Stimulated activated CD4-positive, alpha-beta T cell treated with anti-CD3 and anti-CD28 coated beads, Interleukin-4, amount 100 ng/mL, for 48 hours (primary cell): ENCODE measurements at regions not wholly inside any gene's neighbourhood (a gene's known extent, or its start where the extent isn't known, plus 50 kb on each side); places are given as distances from the start of the nearest gene placed in this dataset.
"Not testable (repeated sequence)": the region's sequence is repeated elsewhere in the genome, so short reads cannot be mapped to it uniquely, and the experiment has no call there.

Source experiments
- DNase-seq, 2 donors: peaks; one replicate each; pipeline ENCODE4 v3.0.0-alpha.2; 2020; ENCODE audit warnings: low read depth in 2 of 2

- DNase-seq, result no peak
Measured at GRCh38 chr3:20729185-20729584, 543.2 kb upstream of the SGO1 start.

DNA sequence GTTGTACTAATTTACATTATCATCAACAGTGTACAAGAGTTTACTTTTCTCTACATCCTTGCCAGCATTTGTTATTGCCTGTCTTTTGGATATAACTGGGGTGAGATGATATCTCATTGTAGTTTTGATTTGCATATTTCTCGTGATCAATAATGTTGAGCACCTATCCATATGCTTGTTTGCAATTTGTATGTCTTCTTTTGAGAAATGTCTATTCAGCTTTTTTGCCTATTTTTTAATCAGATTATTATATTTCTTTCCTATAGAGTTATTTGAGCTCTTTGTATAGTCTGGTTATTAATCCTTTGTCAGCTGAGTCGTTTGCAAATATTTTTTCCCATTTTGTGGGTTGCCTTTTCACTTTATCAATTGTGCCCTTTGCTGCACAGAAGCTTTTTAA lies 540.8 kb upstream of the SGO1 start:
- DNase-seq, result no peak

GRCh38 chr3:20724241-20724640 lies 538.2 kb upstream of the SGO1 start:
- no peak for DNase-seq

- not testable (repeated sequence) for DNase-seq
Measured at GRCh38 chr3:20716425-20716824, 530.4 kb upstream of the SGO1 start.

DNA sequence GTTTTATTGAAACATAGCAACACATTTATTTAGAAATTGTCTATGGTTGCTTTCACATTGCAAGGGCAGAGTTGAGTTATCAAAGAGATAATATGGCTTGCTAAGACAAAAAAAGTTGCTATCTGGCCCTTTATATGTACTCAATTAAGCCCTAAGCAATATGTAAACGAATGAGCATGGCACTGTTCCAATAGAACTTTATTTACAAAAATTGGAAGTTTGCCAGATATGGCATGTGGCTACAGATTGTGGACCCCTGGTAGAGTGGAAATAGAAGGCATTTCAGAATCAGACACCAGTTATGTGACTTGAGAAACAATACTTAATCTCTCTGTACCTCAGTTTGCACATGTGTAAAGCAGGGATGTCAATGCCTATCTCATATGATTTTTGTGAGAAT lies 515.6 kb upstream of the SGO1 start:
- DNase-seq, result no peak

- DNase-seq, result no peak
Measured at GRCh38 chr3:20700714-20701113, 514.7 kb upstream of the SGO1 start.

DNA sequence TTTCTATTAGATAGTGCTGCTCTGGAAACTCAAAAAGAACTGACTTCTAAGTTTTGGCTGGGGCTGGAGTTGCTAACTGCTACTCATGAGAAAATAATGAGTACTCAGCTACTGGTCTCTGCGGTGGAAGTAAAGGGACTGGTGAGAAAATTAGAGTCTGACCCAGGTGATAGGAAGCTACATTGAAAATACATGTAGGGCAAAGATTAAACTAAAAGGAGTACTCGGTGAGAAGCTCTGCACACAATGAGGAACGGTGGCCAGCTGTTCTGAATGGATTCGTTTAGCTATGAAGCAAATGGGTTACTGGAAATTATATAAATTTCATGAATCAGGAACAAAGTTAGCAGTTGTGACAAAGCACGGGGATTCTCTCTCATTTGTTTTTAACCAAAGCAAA lies 512.9 kb upstream of the SGO1 start:
- no peak for DNase-seq

- DNase-seq, result no peak
Measured at GRCh38 chr3:20696388-20697150, 510.6 kb upstream of the SGO1 start.

- no peak for DNase-seq
Measured at GRCh38 chr3:20692675-20693074, 506.7 kb upstream of the SGO1 start.

DNA sequence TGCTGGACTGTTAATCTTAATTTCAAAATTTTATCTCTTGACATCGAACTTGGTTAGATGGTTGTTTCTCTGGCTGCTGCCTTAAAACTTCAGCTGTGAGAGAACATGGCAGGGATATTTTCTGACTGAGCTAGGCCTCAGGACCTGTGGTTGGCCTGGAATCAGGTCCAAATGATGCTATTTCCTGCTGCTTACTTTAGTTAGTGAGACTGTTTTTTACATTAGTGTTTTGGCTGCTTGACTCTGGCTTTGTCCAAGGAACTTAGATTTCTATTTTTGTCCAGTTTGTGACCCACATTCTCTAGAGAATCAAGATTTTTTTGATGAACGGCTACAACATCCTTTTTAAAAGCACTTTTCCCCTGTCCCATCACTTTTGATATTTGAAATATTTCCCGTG lies 497.9 kb upstream of the SGO1 start:
- DNase-seq, result no peak

DNA sequence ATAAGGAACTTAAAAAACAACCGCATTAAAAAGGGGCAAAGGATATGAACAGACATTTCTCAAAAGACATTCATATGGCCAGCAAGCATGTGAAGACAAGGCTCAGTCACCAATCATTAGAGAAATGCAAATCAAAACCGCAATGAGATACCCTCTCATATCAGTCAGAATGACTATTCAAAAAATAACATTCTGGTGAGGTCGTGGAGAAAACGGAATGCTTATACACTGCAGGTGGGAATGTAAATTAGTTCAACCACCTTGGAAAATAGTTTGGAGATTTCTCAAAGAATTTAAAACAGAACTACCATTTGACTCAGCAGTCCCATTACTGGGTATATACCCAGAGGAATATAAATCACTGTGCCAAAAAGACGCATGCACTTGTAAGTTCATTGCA lies 496.6 kb upstream of the SGO1 start:
- DNase-seq, result no peak

DNA sequence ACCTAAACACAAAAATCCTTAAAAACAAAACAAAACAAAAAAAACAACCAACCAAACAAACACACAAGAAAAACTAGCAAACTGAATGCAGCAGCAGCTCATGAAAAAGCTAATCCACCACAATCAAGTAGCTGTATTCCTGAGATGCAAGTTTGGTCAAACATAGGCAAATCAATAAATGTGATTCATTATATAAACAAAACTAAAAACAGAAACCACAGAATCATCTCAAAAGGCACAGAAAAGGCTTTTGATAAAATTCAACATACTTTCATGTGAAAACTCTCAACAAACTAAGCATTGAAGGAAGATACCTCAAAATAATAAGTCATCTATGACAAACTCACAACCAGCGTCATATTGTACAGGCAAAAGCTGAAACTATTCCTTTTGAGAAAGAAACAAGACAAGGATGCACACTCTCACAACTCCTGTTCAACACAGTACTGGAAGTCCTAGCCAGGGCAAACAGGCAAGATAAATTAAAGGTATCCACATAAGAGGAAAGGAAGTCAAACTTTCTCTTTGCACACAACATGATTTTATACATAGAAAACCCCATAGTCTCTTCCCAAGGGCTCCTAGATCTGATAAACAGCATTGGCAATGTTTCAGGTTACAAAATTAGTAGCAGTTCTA lies 495.1 kb upstream of the SGO1 start:
- no peak for DNase-seq

GRCh38 chr3:20673866-20674265 lies 487.9 kb upstream of the SGO1 start:
- no peak for DNase-seq

DNA sequence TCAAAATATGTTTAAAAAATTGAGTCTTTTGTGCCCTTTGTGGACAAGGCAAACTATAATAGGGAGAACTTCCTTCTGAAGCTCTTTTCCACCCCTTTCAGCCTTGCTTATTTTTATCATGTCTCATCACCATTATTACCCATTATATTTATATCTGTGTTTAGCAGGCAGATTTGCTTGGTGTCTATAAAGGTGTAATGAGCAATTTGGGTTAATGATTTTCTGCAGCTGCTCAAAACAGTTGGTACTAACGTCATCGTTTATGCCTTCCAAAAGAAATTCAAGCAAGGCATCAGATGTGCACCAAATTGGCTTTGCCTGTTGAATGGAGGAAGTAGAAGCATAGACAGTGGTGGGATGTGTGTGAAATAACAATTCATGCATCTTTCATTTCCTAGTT lies 483.7 kb upstream of the SGO1 start:
- DNase-seq, result no peak

- DNase-seq, result no peak
Measured at GRCh38 chr3:20669184-20669583, 483.2 kb upstream of the SGO1 start.

DNA sequence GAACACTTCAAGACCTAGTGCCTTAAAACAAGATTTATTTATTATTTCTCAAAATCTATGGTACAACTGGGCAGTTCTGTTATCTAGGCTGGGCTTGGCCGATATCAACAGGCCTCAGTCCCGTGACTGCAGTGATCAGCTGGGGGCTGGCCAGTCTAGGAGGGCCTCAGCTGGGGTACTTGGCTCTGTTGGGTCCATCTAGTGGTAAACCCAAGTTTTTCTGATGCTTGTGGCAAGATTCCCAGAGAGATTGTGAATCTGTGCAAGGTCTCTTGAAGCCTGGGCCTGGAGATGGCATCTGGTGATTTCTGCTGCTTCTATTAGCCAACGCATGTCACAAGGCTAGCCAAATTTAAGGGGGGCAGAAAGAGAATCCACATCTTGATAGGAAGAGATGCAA lies 482.4 kb upstream of the SGO1 start:
- DNase-seq, result no peak

- DNase-seq, result no peak
Measured at GRCh38 chr3:20666091-20666490, 480.1 kb upstream of the SGO1 start.

DNA sequence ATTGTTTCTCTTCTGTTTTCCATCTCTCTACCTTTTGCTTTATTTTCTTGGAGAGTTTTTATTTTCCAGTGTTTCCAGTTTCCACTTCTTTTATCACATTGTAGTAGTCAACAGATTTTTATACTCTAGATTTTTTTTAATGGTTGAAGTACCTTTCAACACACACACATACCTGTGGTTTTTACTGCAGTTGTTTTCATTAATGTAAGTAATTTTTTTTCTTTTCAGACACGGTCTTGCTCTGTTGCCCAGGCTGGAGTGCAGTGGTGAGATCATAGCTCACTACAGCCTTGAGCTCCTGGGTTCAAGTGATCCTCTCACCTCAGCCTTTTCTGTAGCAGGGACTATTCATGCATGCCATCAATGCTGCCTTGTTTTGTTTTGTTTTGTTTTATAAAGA lies 472.5 kb upstream of the SGO1 start:
- no peak for DNase-seq

GRCh38 chr3:20657560-20657959 lies 471.6 kb upstream of the SGO1 start:
- DNase-seq, result no peak

DNA sequence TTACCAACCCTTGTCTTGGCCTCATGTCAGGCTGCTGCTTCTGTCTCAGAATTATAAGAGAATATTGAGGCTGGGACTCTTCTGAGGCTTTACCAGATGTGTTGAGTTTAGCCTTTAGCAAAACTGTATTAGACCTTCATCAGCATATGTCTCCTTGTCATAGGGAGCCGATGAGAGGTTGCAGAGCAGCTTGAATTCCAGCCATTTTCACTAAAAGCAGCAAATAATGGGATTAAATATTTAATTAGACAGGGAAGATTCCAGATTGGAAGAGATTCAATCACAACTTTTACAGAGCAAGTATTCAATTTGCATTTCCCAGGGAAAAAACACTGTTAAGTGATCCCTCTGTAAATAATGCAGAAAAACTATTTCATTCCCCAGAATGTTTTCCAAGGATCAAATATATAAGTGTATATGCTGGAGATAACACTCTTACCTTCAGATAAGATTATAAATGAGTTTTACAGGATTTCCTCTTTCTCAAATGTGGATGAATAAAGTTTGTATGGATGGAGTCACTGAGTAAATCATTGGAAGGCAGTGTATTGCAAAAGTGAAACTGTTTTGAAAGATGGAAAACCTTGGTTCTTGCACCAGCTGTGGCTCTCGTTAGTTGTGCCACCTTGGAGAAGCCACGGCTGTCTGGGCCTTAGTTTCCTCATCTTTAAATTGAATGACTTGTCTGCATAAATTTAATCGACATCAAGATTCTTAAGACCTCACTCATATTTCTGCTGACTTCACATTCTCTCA lies 466.4 kb upstream of the SGO1 start:
- DNase-seq, result no peak

- no peak for DNase-seq
Measured at GRCh38 chr3:20648921-20649381, 462.9 kb upstream of the SGO1 start.

DNA sequence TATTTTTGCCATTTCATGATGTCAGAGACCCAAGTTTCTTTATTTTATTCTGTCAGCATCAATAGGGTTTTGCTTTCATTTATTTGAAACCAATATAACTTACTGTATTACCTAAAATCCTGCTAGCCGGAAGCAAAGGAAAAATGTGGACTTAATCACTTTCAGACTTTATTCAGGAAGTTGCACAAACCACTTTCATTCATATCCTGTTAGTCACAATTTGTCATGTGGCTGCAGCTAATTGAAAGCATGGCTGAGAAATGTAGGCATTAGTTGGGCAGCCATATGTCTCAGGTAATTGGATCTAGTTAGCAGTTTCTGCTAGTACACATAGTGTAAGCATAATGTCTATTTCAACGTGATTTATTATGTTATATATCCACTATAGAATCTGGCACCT lies 462.3 kb upstream of the SGO1 start:
- DNase-seq, result no peak

DNA sequence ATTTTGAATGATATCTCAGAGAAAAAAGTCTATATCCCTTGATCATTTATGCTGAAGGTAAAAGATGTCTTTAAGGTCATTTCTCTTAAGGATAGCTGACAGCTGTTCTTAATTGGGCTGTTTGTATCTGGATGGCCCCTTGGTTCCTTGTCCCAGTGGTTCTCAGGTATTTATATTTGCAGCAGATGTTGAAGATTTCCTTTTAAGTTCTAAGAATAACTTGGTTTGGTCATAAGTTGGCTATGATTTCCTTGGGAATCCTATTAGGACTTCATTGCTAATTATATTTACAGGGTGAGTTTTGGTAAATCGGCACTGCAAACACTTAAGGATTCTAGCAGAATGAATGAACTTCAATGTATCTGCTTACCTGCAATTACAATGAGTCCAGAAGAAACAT lies 460.4 kb upstream of the SGO1 start:
- no peak for DNase-seq
